Nephron (organoid): ENCODE measurements at regions not wholly inside any gene's neighbourhood (a gene's known extent, or its start where the extent isn't known, plus 50 kb on each side); places are given as distances from the start of the nearest gene placed in this dataset.
A peak's percentile ranks its signal among the peaks of the same experiment; 100 is the strongest.

Experiments
- H3K27ac Mint-ChIP-seq, 3 experiments: 2 replicates each; pipeline ENCODE4 v1.8.0; 2020; ENCODE audit warnings: mixed read lengths in 3 of 3, mild to moderate bottlenecking in 2 of 3, moderate library complexity in 1 of 3
- H3K27me3 Mint-ChIP-seq: 2 replicates; pipeline ENCODE4 v1.8.0; 2021; ENCODE audit warnings: low read depth, mild to moderate bottlenecking, moderate library complexity, mixed read lengths
- H3K36me3 Mint-ChIP-seq: 2 replicates; pipeline ENCODE4 v1.8.0; 2020; ENCODE audit warnings: low read depth, mixed read lengths
- H3K4me1 Mint-ChIP-seq: 2 replicates; pipeline ENCODE4 v1.8.0; 2020; ENCODE audit warnings: mixed read lengths
- H3K4me3 Mint-ChIP-seq, 3 experiments: 2 replicates each; pipeline ENCODE4 v1.8.0; 2020; ENCODE audit warnings: mild to moderate bottlenecking in 3 of 3, mixed read lengths in 3 of 3, moderate library complexity in 2 of 3
- H3K9me3 Mint-ChIP-seq: 2 replicates; pipeline ENCODE4 v1.8.0; 2020; ENCODE audit warnings: mixed read lengths
- CTCF ChIP-seq, 3 experiments: fragments of 200-600 bp; sonication (generic); IDR thresholded peaks; one replicate each; pipeline ENCODE4 v1.5.0; 2021; ENCODE audit warnings: antibody characterized with exemption in 3 of 3; ENCODE audit not compliant: unreplicated experiment in 3 of 3

- H3K27ac Mint-ChIP-seq = peak overlapping the region in 1 of 3 experiments; percentile 3
- H3K9me3 Mint-ChIP-seq = no peaks in the 10 kb centered on the region
- H3K4me1 Mint-ChIP-seq = no peaks in the 10 kb centered on the region
- H3K4me3 Mint-ChIP-seq = no peak overlapping the region
- TF ChIP-seq CTCF (IDR thresholded peaks at IDR 0.05; ENCODE audit: unreplicated experiment in 3 of 3) = peak; percentile 50 to 70 (median 58)
- H3K27me3 Mint-ChIP-seq = peaks cover 16% of the 10 kb centered on the region
- no peaks in the 10 kb centered on the region for H3K36me3 Mint-ChIP-seq
Observed at GRCh38 chr14:36069535-36069900, 107.0 kb downstream of the PTCSC3 start.

GRCh38 chr14:36068777-36069534 is 107.6 kb downstream of the PTCSC3 start:
- H3K4me3 Mint-ChIP-seq = no peak overlapping the region
- no peaks in the 10 kb centered on the region for H3K9me3 Mint-ChIP-seq
- peaks cover 16% of the 10 kb centered on the region for H3K27me3 Mint-ChIP-seq
- peak overlapping the region in 1 of 3 experiments; percentile 3 for H3K27ac Mint-ChIP-seq
- TF ChIP-seq CTCF (IDR thresholded peaks at IDR 0.05; ENCODE audit: unreplicated experiment in 3 of 3) = no peak
- H3K36me3 Mint-ChIP-seq = no peaks in the 10 kb centered on the region
- no peaks in the 10 kb centered on the region for H3K4me1 Mint-ChIP-seq

GRCh38 chr14:36067428-36068187 is 108.9 kb downstream of the PTCSC3 start:
- Mint-ChIP-seq H3K27ac (no peak overlapping the region), H3K4me1 (no peaks in the 10 kb centered on the region), H3K27me3 (peaks cover 16% of the 10 kb centered on the region), H3K9me3 (no peaks in the 10 kb centered on the region), H3K4me3 (no peak overlapping the region), H3K36me3 (no peaks in the 10 kb centered on the region)
- no peak for TF ChIP-seq CTCF (IDR thresholded peaks at IDR 0.05; ENCODE audit: unreplicated experiment in 3 of 3)

- no peak overlapping the region for H3K27ac Mint-ChIP-seq
- H3K4me3 Mint-ChIP-seq = no peak overlapping the region
- no peaks in the 10 kb centered on the region for H3K4me1 Mint-ChIP-seq
- H3K36me3 Mint-ChIP-seq = no peaks in the 10 kb centered on the region
- peaks cover 16% of the 10 kb centered on the region for H3K27me3 Mint-ChIP-seq
- no peaks in the 10 kb centered on the region for H3K9me3 Mint-ChIP-seq
- no peak for TF ChIP-seq CTCF (IDR thresholded peaks at IDR 0.05; ENCODE audit: unreplicated experiment in 3 of 3)
Observed at GRCh38 chr14:36066636-36067035, 109.9 kb downstream of the PTCSC3 start.

- Mint-ChIP-seq H3K27me3 (peaks cover 16% of the 10 kb centered on the region), H3K4me3 (no peak overlapping the region), H3K9me3 (no peaks in the 10 kb centered on the region), H3K27ac (no peak overlapping the region), H3K4me1 (no peaks in the 10 kb centered on the region), H3K36me3 (no peaks in the 10 kb centered on the region)
- no peak for TF ChIP-seq CTCF (IDR thresholded peaks at IDR 0.05; ENCODE audit: unreplicated experiment in 3 of 3)
Observed at GRCh38 chr14:36065831-36066230, 110.7 kb downstream of the PTCSC3 start.
